GM12865 (cell line): ENCODE measurements at regions not wholly inside any gene's neighbourhood (a gene's known extent, or its start where the extent isn't known, plus 50 kb on each side); places are given as distances from the start of the nearest gene placed in this dataset.

ENCODE experiments used
- DNase-seq: peaks from one replicate; pipeline ENCODE4 v3.0.0; 2010; ENCODE audit warnings: low read depth
- H3K4me3 ChIP-seq: 2 replicates; pipeline ENCODE4 v1.5.1; 2011; ENCODE audit warnings: mild to moderate bottlenecking, low read depth, low read length, control low read depth
- TF ChIP-seq, protein P1 (sequence below): IDR thresholded peaks from 2 replicates; pipeline ENCODE4 v1.5.1; 2011; ENCODE audit warnings: low read length, control low read depth, low read depth, inconsistent platforms; ENCODE audit not compliant: insufficient read depth; ENCODE audit errors: missing control alignments

DNA sequence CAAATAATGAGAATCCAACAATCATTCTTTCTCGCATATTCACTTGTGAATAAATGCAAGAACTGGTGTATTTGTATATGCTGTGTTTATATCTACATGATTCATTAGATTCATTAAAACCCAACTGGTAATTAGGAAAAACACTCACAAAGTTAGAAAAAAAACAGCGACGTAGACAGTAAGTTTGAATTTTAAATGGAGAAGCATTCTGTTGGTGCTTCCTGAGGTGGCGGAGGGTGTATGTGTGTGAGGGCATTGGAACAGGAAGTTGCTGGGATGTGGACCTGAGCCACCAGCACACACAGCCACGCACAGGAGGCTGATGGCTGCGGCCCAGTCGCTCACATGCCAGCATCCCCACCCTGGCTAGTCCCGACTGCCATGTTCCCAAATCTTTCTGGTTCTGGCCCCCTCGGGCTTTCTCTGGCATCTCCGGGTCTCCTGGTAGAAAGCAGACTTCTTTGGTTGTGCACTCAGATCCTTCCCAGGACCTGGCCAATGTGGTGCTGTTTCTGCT lies 121.6 kb upstream of the IRF2BP2 start:
- peak; percentile 49 for DNase-seq
- TF ChIP-seq, protein P1, sequence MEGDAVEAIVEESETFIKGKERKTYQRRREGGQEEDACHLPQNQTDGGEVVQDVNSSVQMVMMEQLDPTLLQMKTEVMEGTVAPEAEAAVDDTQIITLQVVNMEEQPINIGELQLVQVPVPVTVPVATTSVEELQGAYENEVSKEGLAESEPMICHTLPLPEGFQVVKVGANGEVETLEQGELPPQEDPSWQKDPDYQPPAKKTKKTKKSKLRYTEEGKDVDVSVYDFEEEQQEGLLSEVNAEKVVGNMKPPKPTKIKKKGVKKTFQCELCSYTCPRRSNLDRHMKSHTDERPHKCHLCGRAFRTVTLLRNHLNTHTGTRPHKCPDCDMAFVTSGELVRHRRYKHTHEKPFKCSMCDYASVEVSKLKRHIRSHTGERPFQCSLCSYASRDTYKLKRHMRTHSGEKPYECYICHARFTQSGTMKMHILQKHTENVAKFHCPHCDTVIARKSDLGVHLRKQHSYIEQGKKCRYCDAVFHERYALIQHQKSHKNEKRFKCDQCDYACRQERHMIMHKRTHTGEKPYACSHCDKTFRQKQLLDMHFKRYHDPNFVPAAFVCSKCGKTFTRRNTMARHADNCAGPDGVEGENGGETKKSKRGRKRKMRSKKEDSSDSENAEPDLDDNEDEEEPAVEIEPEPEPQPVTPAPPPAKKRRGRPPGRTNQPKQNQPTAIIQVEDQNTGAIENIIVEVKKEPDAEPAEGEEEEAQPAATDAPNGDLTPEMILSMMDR = no peak
- H3K4me3 ChIP-seq = no peak overlapping the region; the same call in 1 of the 2 replicates

DNA sequence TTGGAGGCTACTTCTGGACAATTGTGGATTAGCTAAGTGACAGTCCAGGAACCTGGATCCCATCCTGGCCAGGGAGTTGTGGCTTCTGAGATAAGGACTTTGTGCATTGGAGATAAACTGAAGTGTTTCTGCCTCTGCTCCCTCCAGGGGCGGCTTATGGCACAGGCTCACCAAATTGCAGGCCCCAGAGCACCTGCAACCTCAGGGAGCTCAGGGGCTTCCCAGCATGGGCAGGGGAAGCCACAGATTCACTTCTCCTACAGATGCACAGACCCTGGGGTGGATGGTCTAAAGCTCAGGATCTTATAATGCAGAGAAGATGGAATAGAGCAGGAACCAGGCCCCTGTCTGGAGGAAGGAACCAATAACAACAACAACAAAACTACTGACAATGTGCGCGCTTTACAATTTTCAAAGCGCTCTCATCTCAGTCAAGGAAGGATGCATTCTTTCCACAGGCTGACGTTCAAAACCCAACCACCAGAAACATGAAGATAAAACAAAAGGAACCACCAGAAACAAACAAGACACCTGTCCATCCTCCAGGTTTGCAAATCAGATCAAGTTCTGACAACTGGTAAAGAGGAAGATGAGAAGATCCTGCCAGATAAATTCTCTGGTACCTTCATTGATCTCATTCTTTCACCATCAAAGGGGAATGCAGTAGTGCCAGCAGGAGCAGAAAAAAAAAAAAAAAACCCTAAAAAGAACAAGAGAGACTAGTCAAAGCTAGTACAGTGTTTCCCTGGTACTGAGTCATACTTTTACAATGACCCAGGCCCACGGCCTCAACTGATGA lies 121.0 kb upstream of the IRF2BP2 start:
- DNase-seq = peak; percentile 82
- no peak overlapping the region for H3K4me3 ChIP-seq
- TF ChIP-seq, protein P1 = peak; percentile 25

DNA sequence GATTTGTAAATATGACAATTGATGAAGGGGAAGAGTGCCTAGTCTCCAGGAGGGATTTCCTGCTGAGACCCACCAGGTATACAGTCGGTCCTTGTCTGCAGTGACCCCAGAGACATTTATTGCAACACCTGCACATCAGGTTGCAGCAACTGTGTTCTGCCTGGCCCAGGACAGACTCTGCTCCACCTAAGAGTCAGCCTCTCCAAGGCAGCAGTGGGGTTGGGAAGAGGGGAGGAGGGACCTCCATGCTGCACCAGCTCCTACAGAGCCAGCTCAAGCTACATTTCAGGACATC lies 120.4 kb upstream of the IRF2BP2 start:
- TF ChIP-seq, protein P1 = no peak
- H3K4me3 ChIP-seq = no peak overlapping the region
- DNase-seq = no peak

DNA sequence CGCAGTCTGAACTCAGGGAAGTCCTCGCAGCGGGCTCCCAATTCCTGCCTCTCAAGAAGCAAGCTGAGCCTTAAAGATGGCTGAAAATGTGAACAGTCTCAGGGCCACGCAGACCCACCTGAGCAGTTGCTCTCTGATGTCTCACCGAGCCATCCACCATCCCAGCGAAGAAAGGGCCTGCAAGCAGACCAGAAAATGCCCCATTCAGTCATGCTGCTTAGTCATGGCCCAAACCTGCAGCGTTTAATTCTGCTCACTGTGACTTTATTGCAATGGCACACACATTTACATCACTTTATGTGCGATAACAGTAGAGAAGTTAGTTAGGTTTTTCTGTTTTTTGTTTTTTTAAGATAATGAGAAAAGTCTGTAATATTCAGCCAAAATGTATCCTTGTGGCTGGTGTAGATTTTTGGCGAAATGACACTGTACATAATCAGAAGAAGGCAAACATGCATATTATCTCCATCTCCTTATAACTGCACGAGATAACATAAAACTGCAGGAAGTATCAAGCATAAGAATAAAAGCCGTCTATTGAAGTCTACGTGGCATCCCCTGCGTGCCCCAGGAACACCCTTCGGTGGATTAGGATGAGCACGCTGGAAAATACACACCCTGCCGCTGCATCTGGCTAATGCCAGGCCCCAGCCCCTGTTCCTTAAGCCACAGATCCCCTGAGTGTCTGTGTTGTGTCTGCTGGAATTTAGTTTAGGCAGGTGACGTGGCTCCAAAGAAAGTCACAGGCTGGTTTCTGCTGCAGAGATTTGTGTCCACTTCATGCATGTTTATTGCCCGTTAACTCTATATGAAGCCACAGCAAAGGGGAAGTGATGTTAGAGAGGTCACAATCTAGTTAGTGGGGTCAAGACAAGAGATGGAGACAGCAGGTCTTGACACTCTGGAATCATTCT lies 119.8 kb upstream of the IRF2BP2 start:
- DNase-seq = peak; percentile 27
- H3K4me3 ChIP-seq = no peak overlapping the region
- TF ChIP-seq, protein P1 = no peak

DNA sequence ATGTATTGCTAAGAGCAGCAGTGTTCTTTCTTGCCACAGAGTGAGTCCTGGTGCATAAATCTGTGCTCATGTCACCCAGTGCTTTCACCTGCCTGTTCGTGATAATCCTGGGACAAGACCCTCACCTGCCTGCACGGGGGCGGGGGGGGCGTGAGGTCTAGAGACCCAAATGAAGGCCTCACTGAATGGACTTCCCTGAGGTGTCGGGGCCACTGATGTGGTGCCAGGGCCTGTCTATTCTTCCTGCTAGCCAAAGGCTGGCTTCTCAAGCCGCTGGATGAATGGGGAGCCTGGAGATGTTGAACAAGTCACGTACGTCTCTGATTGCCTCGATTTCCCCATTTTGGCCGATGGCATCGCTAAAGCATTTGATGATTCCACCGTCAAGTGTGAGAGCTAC lies 118.8 kb upstream of the IRF2BP2 start:
- DNase-seq = no peak

DNA sequence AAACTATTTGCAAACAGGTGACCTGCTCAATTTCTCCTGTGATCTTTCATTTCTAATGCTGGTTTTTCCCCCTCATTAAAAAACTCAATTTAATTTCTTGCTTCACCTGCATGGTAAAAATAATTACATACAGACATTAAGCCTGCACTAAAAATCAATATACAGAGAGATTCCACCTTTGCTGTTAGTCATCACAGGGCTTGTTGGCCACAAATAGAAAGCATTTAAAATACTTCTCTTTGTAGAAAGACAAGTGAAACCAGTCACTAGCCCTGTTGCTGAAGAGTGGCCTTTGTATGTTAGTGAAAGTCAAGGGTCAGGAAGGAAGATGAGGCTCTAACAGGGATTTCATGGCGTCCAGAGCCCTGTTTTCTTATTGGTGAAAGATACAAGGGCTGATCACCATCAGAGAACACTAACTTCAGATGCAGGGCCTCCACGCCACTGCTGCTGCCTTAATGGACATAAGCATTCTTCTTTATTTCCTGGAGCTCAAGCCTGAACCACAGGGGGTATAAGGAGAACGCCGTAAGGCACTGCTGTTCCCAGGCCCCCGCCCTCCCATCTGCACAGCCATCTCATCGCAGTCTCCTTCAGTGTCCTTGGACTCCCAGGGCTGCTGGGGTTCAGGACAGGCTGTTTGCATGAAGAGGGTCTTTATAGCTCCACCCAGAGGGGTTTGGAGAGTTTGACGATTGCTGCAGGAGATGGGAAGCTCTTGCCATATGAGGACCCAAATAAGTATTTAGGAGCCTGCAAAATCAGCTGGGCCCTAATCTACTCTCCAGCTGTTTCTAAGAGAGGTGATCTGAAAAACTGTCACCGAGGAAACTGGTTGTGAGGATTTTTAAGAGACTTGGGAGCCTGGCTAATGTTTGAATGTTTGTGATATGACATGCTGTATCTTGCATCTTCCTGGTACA lies 117.3 kb upstream of the IRF2BP2 start:
- peak; percentile 71 for DNase-seq
- TF ChIP-seq, protein P1 = no peak
- H3K4me3 ChIP-seq = no peak overlapping the region

More for the DNA sequence above, 118.8 kb upstream of the IRF2BP2 start:
- TF ChIP-seq, protein P1 = no peak
- H3K4me3 ChIP-seq = no peak overlapping the region
